HUES6 (cell line): ENCODE measurements at regions not wholly inside any gene's neighbourhood (a gene's known extent, or its start where the extent isn't known, plus 50 kb on each side); places are given as distances from the start of the nearest gene placed in this dataset.

Source experiments
- H3K27ac ChIP-seq: 2 replicates; pipeline ENCODE4 v1.7.0; 2013; ENCODE audit warnings: low read depth, mild to moderate bottlenecking, low read length, inconsistent platforms
- H3K27me3 ChIP-seq: 2 replicates; pipeline ENCODE4 v1.6.1; 2013; ENCODE audit warnings: low read length; ENCODE audit not compliant: control insufficient read depth, insufficient read depth
- H3K36me3 ChIP-seq: 2 replicates; pipeline ENCODE4 v1.6.1; 2013; ENCODE audit warnings: low read length; ENCODE audit not compliant: control insufficient read depth, insufficient read depth
- H3K4me1 ChIP-seq: 2 replicates; pipeline ENCODE4 v1.6.1; 2013; ENCODE audit warnings: low read length; ENCODE audit not compliant: control insufficient read depth, insufficient read depth
- H3K4me3 ChIP-seq: 2 replicates; pipeline ENCODE4 v1.5.1; 2013; ENCODE audit warnings: low read depth, low read length
- H3K9ac ChIP-seq: one replicate; pipeline ENCODE4 v1.6.1; 2013; ENCODE audit warnings: mild to moderate bottlenecking, low read length
- H3K9me3 ChIP-seq: 2 replicates; pipeline ENCODE4 v1.6.1; 2013; ENCODE audit warnings: low read depth, low read length; ENCODE audit not compliant: control insufficient read depth, insufficient read depth

- Histone ChIP-seq H3K4me1 (no peaks in the 10 kb centered on the region), H3K27me3 (no peaks in the 10 kb centered on the region), H3K4me3 (no peak overlapping the region), H3K36me3 (no peaks in the 10 kb centered on the region), H3K9me3 (no peaks in the 10 kb centered on the region), H3K27ac (no peak overlapping the region), H3K9ac (no peak overlapping the region)
Observed at GRCh38 chr11:36994208-36994607, 396.2 kb upstream of the RAG2 start.

- H3K9me3 ChIP-seq = no peaks in the 10 kb centered on the region
- H3K36me3 ChIP-seq = no peaks in the 10 kb centered on the region
- H3K27me3 ChIP-seq = no peaks in the 10 kb centered on the region
Observed at GRCh38 chr11:36988556-36988955, 390.5 kb upstream of the RAG2 start.

GRCh38 chr11:36985562-36985961 lies 387.5 kb upstream of the RAG2 start:
- Histone ChIP-seq H3K36me3 (no peaks in the 10 kb centered on the region), H3K27me3 (no peaks in the 10 kb centered on the region), H3K4me1 (no peaks in the 10 kb centered on the region)

More at GRCh38 chr11:36988556-36988955, 390.5 kb upstream of the RAG2 start:
- no peak overlapping the region for H3K4me3 ChIP-seq
- no peak overlapping the region for H3K27ac ChIP-seq
- H3K9ac ChIP-seq = no peak overlapping the region
- no peaks in the 10 kb centered on the region for H3K4me1 ChIP-seq

GRCh38 chr11:36976741-36977140 lies 378.7 kb upstream of the RAG2 start:
- Histone ChIP-seq H3K27ac (no peak overlapping the region), H3K27me3 (no peaks in the 10 kb centered on the region), H3K36me3 (no peaks in the 10 kb centered on the region), H3K4me3 (no peak overlapping the region), H3K9ac (no peak overlapping the region), H3K4me1 (no peaks in the 10 kb centered on the region), H3K9me3 (peaks cover 23% of the 10 kb centered on the region)

More at GRCh38 chr11:36985562-36985961, 387.5 kb upstream of the RAG2 start:
- Histone ChIP-seq H3K9ac (no peak overlapping the region), H3K4me3 (no peak overlapping the region), H3K27ac (no peak overlapping the region), H3K9me3 (peaks cover 17% of the 10 kb centered on the region)

GRCh38 chr11:36974771-36975170 lies 376.7 kb upstream of the RAG2 start:
- Histone ChIP-seq H3K36me3 (no peaks in the 10 kb centered on the region), H3K27ac (no peak overlapping the region), H3K4me1 (no peaks in the 10 kb centered on the region), H3K27me3 (no peaks in the 10 kb centered on the region), H3K9ac (no peak overlapping the region), H3K9me3 (peaks cover 10% of the 10 kb centered on the region), H3K4me3 (no peak overlapping the region)

- no peak overlapping the region for H3K4me3 ChIP-seq
- H3K36me3 ChIP-seq = no peaks in the 10 kb centered on the region
- no peaks in the 10 kb centered on the region for H3K27me3 ChIP-seq
- no peak overlapping the region for H3K9ac ChIP-seq
- H3K9me3 ChIP-seq = no peaks in the 10 kb centered on the region
- H3K27ac ChIP-seq = no peak overlapping the region
- no peaks in the 10 kb centered on the region for H3K4me1 ChIP-seq
Observed at GRCh38 chr11:36953976-36954375, 355.9 kb upstream of the RAG2 start.

GRCh38 chr11:36948460-36949127 lies 350.6 kb upstream of the RAG2 start:
- Histone ChIP-seq H3K9me3 (no peaks in the 10 kb centered on the region), H3K9ac (no peak overlapping the region), H3K4me1 (no peaks in the 10 kb centered on the region)

GRCh38 chr11:36945384-36945783 lies 347.3 kb upstream of the RAG2 start:
- Histone ChIP-seq H3K4me3 (no peak overlapping the region), H3K4me1 (no peaks in the 10 kb centered on the region), H3K9ac (no peak overlapping the region), H3K27ac (no peak overlapping the region), H3K36me3 (no peaks in the 10 kb centered on the region), H3K9me3 (no peaks in the 10 kb centered on the region), H3K27me3 (no peaks in the 10 kb centered on the region)

More at GRCh38 chr11:36948460-36949127, 350.6 kb upstream of the RAG2 start:
- Histone ChIP-seq H3K27ac (no peak overlapping the region), H3K36me3 (no peaks in the 10 kb centered on the region), H3K4me3 (no peak overlapping the region), H3K27me3 (no peaks in the 10 kb centered on the region)

- H3K27ac ChIP-seq = no peak overlapping the region
- H3K9ac ChIP-seq = no peak overlapping the region
Observed at GRCh38 chr11:36933481-36933880, 335.4 kb upstream of the RAG2 start.

GRCh38 chr11:36931139-36931538 lies 333.1 kb upstream of the RAG2 start:
- no peak overlapping the region for H3K9ac ChIP-seq

More at GRCh38 chr11:36933481-36933880, 335.4 kb upstream of the RAG2 start:
- no peaks in the 10 kb centered on the region for H3K9me3 ChIP-seq
- no peak overlapping the region for H3K4me3 ChIP-seq
- no peaks in the 10 kb centered on the region for H3K36me3 ChIP-seq
- H3K4me1 ChIP-seq = no peaks in the 10 kb centered on the region
- H3K27me3 ChIP-seq = no peaks in the 10 kb centered on the region

GRCh38 chr11:36930256-36930655 lies 332.2 kb upstream of the RAG2 start:
- no peak overlapping the region for H3K27ac ChIP-seq
- H3K9ac ChIP-seq = no peak overlapping the region
- no peaks in the 10 kb centered on the region for H3K4me1 ChIP-seq
- H3K4me3 ChIP-seq = no peak overlapping the region
- no peaks in the 10 kb centered on the region for H3K9me3 ChIP-seq
- no peaks in the 10 kb centered on the region for H3K27me3 ChIP-seq
- H3K36me3 ChIP-seq = no peaks in the 10 kb centered on the region

More at GRCh38 chr11:36931139-36931538, 333.1 kb upstream of the RAG2 start:
- Histone ChIP-seq H3K36me3 (no peaks in the 10 kb centered on the region), H3K9me3 (no peaks in the 10 kb centered on the region), H3K4me1 (no peaks in the 10 kb centered on the region), H3K4me3 (no peak overlapping the region), H3K27me3 (no peaks in the 10 kb centered on the region), H3K27ac (no peak overlapping the region)
